OCI-LY3 (cell line): ENCODE measurements at regions not wholly inside any gene's neighbourhood (a gene's known extent, or its start where the extent isn't known, plus 50 kb on each side); places are given as distances from the start of the nearest gene placed in this dataset.

Source experiments
- EZH2phosphoT487 ChIP-seq: fragments of 200-600 bp; shearing (Covaris generic); IDR thresholded peaks from 2 replicates; pipeline ENCODE4 v1.6.1; 2018; ENCODE audit warnings: antibody characterized with exemption, mixed run types, low read depth
- TF ChIP-seq, protein P1 (sequence below): fragments of 200-600, 300-600 bp; sonication (generic); IDR thresholded peaks from 2 replicates; pipeline ENCODE4 v1.5.1; 2014; ENCODE audit warnings: antibody characterized with exemption, low read length, low read depth

GRCh38 chr13:53200498-53201453 is 172.2 kb downstream of the OLFM4 start:
- TF ChIP-seq, protein P1, sequence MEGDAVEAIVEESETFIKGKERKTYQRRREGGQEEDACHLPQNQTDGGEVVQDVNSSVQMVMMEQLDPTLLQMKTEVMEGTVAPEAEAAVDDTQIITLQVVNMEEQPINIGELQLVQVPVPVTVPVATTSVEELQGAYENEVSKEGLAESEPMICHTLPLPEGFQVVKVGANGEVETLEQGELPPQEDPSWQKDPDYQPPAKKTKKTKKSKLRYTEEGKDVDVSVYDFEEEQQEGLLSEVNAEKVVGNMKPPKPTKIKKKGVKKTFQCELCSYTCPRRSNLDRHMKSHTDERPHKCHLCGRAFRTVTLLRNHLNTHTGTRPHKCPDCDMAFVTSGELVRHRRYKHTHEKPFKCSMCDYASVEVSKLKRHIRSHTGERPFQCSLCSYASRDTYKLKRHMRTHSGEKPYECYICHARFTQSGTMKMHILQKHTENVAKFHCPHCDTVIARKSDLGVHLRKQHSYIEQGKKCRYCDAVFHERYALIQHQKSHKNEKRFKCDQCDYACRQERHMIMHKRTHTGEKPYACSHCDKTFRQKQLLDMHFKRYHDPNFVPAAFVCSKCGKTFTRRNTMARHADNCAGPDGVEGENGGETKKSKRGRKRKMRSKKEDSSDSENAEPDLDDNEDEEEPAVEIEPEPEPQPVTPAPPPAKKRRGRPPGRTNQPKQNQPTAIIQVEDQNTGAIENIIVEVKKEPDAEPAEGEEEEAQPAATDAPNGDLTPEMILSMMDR = no peak
- TF ChIP-seq EZH2phosphoT487 = no peak
